ENCODE measurements at regions not wholly inside any gene's neighbourhood (a gene's known extent, or its start where the extent isn't known, plus 50 kb on each side); places are given as distances from the start of the nearest gene placed in this dataset.

GRCh38 chr10:71064413-71065118 lies 147.8 kb upstream of the UNC5B start:
- no peak overlapping the region for H2AFZ ChIP-seq (ENCODE audit: low read depth, low read length, poor library complexity, severe bottlenecking)
- no peaks in the 10 kb centered on the region for H3K36me3 ChIP-seq (ENCODE audit: control insufficient read depth in 1 of 2, insufficient read depth in 2 of 2, low read length in 2 of 2)
- H3K4me3 ChIP-seq (replicated peaks in 1 of 2; ENCODE audit: low read depth in 1 of 2, low read length in 2 of 2), result no peak overlapping the region
- H3K9ac ChIP-seq (ENCODE audit: low read length), result no peak overlapping the region
- ChIA-PET POLR2A (no interaction called here), RAD21 (ENCODE audit: low non-redundant PET in 1 of 2, low total read pairs in 2 of 2, uncharacterized antibody in 2 of 2, unreplicated experiment in 2 of 2) (no interaction called here), CTCF (interaction anchor here (1.0 to 1.2 kb wide), 2 partner anchors 12 to 161 kb away, joined by 3 to 4 read pairs; no protein-coding TSS in a partner anchor)
- no peak overlapping the region for H3K4me2 ChIP-seq (ENCODE audit: low read length)
- H3K9me2 ChIP-seq (ENCODE audit: insufficient read depth), result no peaks in the 10 kb centered on the region
- peak; percentile 44 for ATAC-seq
- DNase-seq (ENCODE audit: low read depth, low spot score), result no peak
- no peaks in the 10 kb centered on the region for H3K9me3 ChIP-seq (ENCODE audit: control insufficient read depth in 1 of 2, insufficient read depth in 1 of 2, low read depth in 1 of 2, low read length in 2 of 2)
- H3K27ac ChIP-seq (ENCODE audit: low read depth, low read length), result no peak overlapping the region
- TF ChIP-seq RAD21 (IDR thresholded peaks at IDR 0.05; ENCODE audit: low read depth), result peak; percentile 31; the same call in 1 of the 2 replicates
- no peak for TF ChIP-seq POLR2A (IDR thresholded peaks at IDR 0.05; ENCODE audit: borderline replicate concordance, extremely low read depth, insufficient read depth, insufficient read length)
- peak; percentile 15 to 42 (median 31); a peak in 4 of 6 replicates for TF ChIP-seq CTCF (IDR thresholded peaks at IDR 0.05 in 2 of 3, conservative IDR thresholded peaks at IDR 0.05 in 1 of 3; ENCODE audit: borderline replicate concordance in 1 of 3, insufficient read depth in 1 of 3, low read depth in 2 of 3, low read length in 2 of 3)
- no peak for TF ChIP-seq CEBPB (IDR thresholded peaks at IDR 0.05; ENCODE audit: low read depth)
- TF ChIP-seq JUND (IDR thresholded peaks at IDR 0.05), result no peak
- no peak for TF ChIP-seq SP1 (IDR thresholded peaks at IDR 0.05; ENCODE audit: low read depth)
- TF ChIP-seq EZH2phosphoT487 (IDR thresholded peaks at IDR 0.05; ENCODE audit: borderline replicate concordance), result no peak
- no peak for TF ChIP-seq ELF1 (IDR thresholded peaks at IDR 0.05; ENCODE audit: borderline replicate concordance, low read depth)
- TF ChIP-seq EGR1 (IDR thresholded peaks at IDR 0.05; ENCODE audit: low read depth), result no peak
- BruUV-seq (replicated peaks), result no TSS peak
- H3K4me1 ChIP-seq (ENCODE audit: control insufficient read depth in 1 of 2, insufficient read depth in 2 of 2, low read length in 2 of 2), result peaks cover 0 to 9% of the 10 kb centered on the region in 2 experiments; a peak in 2 of 4 replicates
- no peaks in the 10 kb centered on the region for H3K27me3 ChIP-seq (ENCODE audit: insufficient read depth, low read length)
- H3K79me2 ChIP-seq (ENCODE audit: insufficient read depth, low read length), result no peaks in the 10 kb centered on the region
- intact Hi-C loops (cut with micrococcal nuclease), result no loop called here
- no peaks in the 10 kb centered on the region for H4K20me1 ChIP-seq (ENCODE audit: insufficient read depth)

All from HCT116 (cell line).